H1 (cell line): ENCODE measurements at regions not wholly inside any gene's neighbourhood (a gene's known extent, or its start where the extent isn't known, plus 50 kb on each side); places are given as distances from the start of the nearest gene placed in this dataset.

Experiments used
- ATF2 ChIP-seq: IDR thresholded peaks from 2 replicates; pipeline ENCODE4 v1.6.1; 2012; ENCODE audit warnings: low read length, inconsistent platforms
- BRCA1 ChIP-seq: IDR thresholded peaks from 2 replicates; pipeline ENCODE4 v1.6.1; 2012; ENCODE audit warnings: low read depth, low read length, improper control_type of control experiment
- CHD1 ChIP-seq: IDR thresholded peaks from 2 replicates; pipeline ENCODE4 v1.6.1; 2012; ENCODE audit warnings: low read depth, low read length, improper control_type of control experiment
- HDAC2 ChIP-seq, 2 experiments: fragments of 300-600 bp in 1 of 2; sonication (generic) in 1 of 2; IDR thresholded peaks; 2 replicates each; pipeline ENCODE4 v1.6.1; 2011 to 2012; ENCODE audit warnings: low read depth in 2 of 2, low read length in 2 of 2, mild to moderate bottlenecking in 2 of 2, moderate library complexity in 2 of 2, borderline replicate concordance in 1 of 2, inconsistent platforms in 1 of 2
- MAFK ChIP-seq: IDR thresholded peaks from 2 replicates; pipeline ENCODE4 v1.6.1; 2012; ENCODE audit warnings: low read depth, mild to moderate bottlenecking, improper control_type of control experiment, low read length
- POLR2AphosphoS5 ChIP-seq: IDR thresholded peaks from 2 replicates; pipeline ENCODE4 v1.6.1; 2011; ENCODE audit warnings: low read depth, low read length
- POU5F1 ChIP-seq: IDR thresholded peaks from 2 replicates; pipeline ENCODE4 v1.6.1; 2011; ENCODE audit warnings: low read depth, mild to moderate bottlenecking, low read length, moderate library complexity
- ZNF274 ChIP-seq: IDR thresholded peaks from 2 replicates; pipeline ENCODE4 v1.7.0; 2012; ENCODE audit warnings: low read length, borderline replicate concordance; ENCODE audit errors: extremely low read depth
- TF ChIP-seq, protein P1 (sequence below): fragments of 300-600 bp; sonication (generic); IDR thresholded peaks from 2 replicates; pipeline ENCODE4 v1.7.1; 2012; ENCODE audit warnings: low read length, moderate library complexity, mild to moderate bottlenecking, inconsistent platforms; ENCODE audit not compliant: insufficient replicate concordance
- TF ChIP-seq, protein P2 (sequence below): IDR thresholded peaks from 2 replicates; pipeline ENCODE4 v1.6.1; 2012; ENCODE audit warnings: inconsistent platforms

DNA sequence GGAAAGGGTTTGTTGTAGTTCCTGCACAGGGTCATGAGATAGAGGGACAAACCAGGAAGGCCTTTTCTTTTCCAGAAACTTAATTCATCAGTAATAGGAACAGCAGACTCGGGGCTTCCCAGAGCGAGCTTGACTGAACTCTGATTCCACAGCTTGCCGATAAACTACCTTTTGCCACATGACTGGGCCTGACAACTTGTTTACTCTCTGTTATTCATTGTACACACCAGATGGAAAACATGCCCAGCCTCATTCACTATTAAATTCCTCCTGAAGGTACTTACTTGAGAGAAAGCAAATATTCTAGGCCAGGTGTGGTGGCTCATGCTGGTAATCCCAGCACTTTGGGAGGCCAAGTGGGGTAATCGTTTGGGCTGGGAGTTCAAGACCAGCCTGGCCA, 77.1 kb upstream of the FGFR2 start (continued):
- TF ChIP-seq, protein P1, sequence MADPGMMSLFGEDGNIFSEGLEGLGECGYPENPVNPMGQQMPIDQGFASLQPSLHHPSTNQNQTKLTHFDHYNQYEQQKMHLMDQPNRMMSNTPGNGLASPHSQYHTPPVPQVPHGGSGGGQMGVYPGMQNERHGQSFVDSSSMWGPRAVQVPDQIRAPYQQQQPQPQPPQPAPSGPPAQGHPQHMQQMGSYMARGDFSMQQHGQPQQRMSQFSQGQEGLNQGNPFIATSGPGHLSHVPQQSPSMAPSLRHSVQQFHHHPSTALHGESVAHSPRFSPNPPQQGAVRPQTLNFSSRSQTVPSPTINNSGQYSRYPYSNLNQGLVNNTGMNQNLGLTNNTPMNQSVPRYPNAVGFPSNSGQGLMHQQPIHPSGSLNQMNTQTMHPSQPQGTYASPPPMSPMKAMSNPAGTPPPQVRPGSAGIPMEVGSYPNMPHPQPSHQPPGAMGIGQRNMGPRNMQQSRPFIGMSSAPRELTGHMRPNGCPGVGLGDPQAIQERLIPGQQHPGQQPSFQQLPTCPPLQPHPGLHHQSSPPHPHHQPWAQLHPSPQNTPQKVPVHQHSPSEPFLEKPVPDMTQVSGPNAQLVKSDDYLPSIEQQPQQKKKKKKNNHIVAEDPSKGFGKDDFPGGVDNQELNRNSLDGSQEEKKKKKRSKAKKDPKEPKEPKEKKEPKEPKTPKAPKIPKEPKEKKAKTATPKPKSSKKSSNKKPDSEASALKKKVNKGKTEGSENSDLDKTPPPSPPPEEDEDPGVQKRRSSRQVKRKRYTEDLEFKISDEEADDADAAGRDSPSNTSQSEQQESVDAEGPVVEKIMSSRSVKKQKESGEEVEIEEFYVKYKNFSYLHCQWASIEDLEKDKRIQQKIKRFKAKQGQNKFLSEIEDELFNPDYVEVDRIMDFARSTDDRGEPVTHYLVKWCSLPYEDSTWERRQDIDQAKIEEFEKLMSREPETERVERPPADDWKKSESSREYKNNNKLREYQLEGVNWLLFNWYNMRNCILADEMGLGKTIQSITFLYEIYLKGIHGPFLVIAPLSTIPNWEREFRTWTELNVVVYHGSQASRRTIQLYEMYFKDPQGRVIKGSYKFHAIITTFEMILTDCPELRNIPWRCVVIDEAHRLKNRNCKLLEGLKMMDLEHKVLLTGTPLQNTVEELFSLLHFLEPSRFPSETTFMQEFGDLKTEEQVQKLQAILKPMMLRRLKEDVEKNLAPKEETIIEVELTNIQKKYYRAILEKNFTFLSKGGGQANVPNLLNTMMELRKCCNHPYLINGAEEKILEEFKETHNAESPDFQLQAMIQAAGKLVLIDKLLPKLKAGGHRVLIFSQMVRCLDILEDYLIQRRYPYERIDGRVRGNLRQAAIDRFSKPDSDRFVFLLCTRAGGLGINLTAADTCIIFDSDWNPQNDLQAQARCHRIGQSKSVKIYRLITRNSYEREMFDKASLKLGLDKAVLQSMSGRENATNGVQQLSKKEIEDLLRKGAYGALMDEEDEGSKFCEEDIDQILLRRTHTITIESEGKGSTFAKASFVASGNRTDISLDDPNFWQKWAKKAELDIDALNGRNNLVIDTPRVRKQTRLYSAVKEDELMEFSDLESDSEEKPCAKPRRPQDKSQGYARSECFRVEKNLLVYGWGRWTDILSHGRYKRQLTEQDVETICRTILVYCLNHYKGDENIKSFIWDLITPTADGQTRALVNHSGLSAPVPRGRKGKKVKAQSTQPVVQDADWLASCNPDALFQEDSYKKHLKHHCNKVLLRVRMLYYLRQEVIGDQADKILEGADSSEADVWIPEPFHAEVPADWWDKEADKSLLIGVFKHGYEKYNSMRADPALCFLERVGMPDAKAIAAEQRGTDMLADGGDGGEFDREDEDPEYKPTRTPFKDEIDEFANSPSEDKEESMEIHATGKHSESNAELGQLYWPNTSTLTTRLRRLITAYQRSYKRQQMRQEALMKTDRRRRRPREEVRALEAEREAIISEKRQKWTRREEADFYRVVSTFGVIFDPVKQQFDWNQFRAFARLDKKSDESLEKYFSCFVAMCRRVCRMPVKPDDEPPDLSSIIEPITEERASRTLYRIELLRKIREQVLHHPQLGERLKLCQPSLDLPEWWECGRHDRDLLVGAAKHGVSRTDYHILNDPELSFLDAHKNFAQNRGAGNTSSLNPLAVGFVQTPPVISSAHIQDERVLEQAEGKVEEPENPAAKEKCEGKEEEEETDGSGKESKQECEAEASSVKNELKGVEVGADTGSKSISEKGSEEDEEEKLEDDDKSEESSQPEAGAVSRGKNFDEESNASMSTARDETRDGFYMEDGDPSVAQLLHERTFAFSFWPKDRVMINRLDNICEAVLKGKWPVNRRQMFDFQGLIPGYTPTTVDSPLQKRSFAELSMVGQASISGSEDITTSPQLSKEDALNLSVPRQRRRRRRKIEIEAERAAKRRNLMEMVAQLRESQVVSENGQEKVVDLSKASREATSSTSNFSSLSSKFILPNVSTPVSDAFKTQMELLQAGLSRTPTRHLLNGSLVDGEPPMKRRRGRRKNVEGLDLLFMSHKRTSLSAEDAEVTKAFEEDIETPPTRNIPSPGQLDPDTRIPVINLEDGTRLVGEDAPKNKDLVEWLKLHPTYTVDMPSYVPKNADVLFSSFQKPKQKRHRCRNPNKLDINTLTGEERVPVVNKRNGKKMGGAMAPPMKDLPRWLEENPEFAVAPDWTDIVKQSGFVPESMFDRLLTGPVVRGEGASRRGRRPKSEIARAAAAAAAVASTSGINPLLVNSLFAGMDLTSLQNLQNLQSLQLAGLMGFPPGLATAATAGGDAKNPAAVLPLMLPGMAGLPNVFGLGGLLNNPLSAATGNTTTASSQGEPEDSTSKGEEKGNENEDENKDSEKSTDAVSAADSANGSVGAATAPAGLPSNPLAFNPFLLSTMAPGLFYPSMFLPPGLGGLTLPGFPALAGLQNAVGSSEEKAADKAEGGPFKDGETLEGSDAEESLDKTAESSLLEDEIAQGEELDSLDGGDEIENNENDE: no peak
- TF ChIP-seq MAFK (no peak), POLR2AphosphoS5 (no peak), ZNF274 (no peak), POU5F1 (no peak), BRCA1 (no peak), HDAC2 (IDR thresholded peaks at IDR 0.05; ENCODE audit: borderline replicate concordance in 1 of 2, low read depth in 2 of 2, low read length in 2 of 2) (no peak), ATF2 (no peak), CHD1 (no peak)
- TF ChIP-seq, protein P2, sequence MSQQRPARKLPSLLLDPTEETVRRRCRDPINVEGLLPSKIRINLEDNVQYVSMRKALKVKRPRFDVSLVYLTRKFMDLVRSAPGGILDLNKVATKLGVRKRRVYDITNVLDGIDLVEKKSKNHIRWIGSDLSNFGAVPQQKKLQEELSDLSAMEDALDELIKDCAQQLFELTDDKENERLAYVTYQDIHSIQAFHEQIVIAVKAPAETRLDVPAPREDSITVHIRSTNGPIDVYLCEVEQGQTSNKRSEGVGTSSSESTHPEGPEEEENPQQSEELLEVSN: no peak
